22Rv1 (cell line): ENCODE measurements at regions not wholly inside any gene's neighbourhood (a gene's known extent, or its start where the extent isn't known, plus 50 kb on each side); places are given as distances from the start of the nearest gene placed in this dataset.

ENCODE experiments used
- H3K27ac ChIP-seq: fragments of 450-650 bp; 2 replicates; pipeline ENCODE4 v1.5.1; 2017
- ZFX ChIP-seq: fragments of 450-650 bp; IDR thresholded peaks from 2 replicates; pipeline ENCODE4 v1.6.1; 2017; ENCODE audit warnings: antibody characterized with exemption, borderline replicate concordance
- TF ChIP-seq, protein P1 (sequence below): fragments of 450-650 bp; IDR thresholded peaks from 2 replicates; pipeline ENCODE4 v1.5.1; 2017; ENCODE audit warnings: mild to moderate bottlenecking

DNA sequence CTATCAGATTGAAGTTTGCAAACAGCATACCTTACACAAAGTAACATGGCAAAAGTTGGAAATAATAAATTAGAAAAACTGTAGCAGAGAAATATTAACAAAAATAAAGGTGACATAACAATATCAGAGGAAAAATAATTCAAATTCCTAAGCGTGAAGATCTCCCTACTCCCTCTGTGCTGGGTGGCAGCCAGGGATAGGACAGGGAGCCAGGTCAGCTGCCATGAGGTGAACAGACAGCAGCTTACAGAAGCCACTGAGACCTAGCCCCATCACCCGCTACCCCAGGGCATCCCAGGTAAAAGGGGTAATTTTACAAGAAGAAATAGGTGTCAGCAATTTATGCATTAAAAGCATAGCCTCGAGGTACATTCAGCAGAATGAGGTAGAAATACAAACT, 423.8 kb upstream of the HS6ST1 start:
- TF ChIP-seq ZFX, result no peak
- TF ChIP-seq, protein P1, sequence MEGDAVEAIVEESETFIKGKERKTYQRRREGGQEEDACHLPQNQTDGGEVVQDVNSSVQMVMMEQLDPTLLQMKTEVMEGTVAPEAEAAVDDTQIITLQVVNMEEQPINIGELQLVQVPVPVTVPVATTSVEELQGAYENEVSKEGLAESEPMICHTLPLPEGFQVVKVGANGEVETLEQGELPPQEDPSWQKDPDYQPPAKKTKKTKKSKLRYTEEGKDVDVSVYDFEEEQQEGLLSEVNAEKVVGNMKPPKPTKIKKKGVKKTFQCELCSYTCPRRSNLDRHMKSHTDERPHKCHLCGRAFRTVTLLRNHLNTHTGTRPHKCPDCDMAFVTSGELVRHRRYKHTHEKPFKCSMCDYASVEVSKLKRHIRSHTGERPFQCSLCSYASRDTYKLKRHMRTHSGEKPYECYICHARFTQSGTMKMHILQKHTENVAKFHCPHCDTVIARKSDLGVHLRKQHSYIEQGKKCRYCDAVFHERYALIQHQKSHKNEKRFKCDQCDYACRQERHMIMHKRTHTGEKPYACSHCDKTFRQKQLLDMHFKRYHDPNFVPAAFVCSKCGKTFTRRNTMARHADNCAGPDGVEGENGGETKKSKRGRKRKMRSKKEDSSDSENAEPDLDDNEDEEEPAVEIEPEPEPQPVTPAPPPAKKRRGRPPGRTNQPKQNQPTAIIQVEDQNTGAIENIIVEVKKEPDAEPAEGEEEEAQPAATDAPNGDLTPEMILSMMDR, result no peak
- no peak overlapping the region for H3K27ac ChIP-seq

DNA sequence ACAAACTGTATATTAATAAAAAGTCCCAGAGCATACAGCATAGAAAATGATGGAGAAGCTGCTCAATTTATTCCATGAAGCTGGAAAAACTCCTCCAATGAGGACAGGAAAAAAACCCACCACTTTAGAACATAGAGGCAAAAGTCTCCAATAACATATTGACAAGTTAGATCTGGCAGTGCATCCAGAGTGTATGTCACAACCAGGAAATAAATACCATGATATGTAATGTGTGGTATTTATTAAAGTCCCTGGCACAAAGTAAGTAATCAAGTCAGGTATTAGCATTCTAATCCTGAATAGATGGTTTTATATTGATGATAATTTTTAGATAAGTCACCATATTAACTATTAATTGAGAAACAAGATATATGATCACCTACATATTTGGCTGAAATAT, 427.3 kb upstream of the HS6ST1 start:
- TF ChIP-seq, protein P1, result no peak
- no peak for TF ChIP-seq ZFX
- no peak overlapping the region for H3K27ac ChIP-seq

DNA sequence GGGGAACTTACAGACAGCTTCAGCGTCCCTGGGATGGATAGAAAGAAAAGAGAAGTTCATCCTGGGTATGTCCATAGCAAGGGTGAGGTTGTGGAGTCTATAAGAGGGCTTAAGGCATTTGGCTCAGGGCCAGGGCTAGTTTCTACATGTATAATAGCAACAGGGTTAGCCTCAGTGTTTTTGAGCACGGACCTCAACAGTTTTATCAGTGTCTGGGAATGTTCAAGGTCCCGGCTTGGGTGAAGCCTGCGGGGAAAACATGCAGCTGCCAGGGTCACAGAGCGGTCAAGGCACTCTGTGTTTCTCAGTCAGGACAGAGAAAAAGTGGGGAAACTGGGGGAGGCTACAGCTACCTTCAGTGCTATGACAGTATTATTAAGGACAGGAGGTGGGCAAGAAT, 427.7 kb upstream of the HS6ST1 start:
- TF ChIP-seq, protein P1, result no peak
- no peak for TF ChIP-seq ZFX
- H3K27ac ChIP-seq, result no peak overlapping the region

DNA sequence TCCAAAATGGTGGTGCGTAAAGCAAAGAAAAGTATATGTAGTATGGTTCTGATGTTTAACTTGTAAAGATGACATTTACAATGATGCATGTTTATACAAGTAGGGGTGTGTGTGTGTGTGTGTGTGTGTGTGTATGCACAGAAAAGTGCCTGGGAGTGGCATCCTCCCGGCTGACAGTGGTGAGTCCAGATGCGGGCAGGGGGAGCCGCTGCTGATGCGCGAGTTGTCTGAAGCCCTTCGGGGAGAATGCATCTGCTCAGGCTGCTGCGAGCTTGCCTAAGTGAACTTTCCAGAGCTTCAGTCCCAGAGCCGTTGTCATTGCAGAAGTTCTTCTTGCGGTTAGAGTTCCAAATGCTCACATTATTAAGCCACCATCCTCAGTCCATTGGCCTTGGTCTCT, 429.7 kb upstream of the HS6ST1 start:
- H3K27ac ChIP-seq, result no peak overlapping the region
- TF ChIP-seq ZFX, result no peak
- TF ChIP-seq, protein P1, result no peak

DNA sequence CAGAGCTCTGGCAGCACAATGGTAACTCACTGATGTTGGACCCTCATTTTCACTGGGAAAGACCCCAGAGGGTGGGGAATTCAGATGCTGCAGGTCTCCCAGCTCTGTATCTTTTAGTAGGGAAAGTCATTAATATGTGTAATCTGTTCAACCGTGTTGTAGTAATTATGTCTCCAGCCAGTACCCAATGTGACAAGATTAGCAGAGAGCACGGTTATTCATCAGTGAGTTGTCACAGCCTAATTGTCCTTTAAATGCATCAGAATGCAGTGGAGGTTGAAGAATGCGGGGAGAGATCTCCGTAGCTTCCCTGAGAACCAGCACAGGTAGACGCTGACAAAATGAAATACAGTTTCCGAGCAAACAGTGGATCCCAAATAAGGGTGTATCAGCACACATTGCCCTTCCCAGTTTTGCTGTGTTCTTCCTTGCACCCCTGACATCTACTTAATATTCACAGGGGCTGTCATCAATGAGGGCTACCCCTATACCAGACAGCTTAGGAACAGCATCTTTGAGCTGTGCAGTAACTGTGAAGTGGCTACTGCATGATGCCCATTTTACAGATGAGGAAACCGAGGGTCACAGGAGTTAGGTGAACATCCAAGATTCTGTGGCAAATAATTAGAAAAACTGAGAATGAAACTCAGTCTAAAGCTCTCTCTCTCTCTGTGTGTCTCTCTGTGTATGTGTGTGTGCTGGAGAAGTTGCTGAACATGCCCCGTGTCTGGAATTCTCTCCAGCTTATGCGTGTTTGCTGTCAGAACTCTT, 430.4 kb upstream of the HS6ST1 start:
- no peak for TF ChIP-seq ZFX
- TF ChIP-seq, protein P1, result no peak
- H3K27ac ChIP-seq, result no peak overlapping the region

DNA sequence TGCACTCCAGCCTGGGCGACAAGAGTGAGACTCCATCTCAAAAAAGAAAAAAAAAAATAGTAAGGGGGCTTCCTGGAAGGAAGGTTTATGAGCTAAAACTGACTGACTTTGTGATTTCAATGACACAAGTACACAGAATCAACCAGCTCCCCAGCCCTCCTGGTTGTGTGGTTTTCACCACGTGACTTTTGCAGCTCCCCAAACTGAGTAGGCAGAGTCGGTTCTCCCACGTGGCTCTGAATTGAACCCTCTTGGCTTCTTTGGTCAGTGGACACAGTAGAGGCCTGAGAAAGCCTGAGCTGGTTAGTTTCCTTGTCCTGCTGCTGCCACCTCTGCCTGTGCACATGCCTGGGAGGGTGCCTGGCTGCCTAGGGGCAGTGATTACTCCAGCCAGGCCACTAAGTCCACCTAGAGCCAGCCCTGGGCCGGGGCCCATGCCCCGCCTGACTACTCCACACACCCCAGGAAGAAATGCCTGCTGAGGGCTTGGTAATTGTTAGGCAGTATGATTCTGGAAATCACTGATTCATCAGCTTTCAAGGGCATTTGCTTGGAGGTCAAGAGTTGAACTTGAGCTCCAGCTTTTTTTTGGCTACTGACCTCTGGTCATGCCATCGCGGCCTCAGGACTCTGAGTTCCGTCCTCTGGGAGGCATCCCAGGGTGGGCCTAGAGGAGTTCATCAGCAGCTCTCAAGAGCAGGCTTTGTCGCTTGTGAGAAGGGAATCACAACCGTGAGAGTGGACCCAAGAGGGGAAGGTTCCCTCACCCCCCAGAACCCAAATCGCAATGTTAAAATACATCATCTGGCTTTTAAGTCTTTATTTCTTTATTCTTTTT, 431.9 kb upstream of the HS6ST1 start:
- TF ChIP-seq, protein P1, result no peak
- TF ChIP-seq ZFX, result no peak
- no peak overlapping the region for H3K27ac ChIP-seq

DNA sequence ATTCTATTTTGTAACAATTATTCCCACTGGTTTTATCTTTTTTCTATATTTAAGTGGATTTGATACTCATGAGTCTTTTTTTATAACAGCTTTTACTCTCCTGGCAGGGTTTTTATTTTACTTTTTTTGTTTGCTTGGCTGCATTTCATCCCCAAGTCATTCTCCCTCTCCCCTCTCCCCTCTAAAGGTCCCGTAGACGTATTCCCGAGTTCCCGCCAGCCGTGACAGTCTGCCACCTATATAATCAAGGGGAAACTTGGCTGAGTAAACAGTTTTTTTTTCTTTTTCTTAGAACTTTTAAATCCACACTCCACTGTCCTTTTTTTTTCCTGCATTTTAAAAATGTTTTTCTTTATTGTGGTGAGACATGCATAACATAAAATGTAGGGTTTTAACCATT, 433.1 kb upstream of the HS6ST1 start:
- TF ChIP-seq, protein P1, result no peak
- no peak for TF ChIP-seq ZFX
- H3K27ac ChIP-seq, result no peak overlapping the region
